Prostate gland (tissue), 2 donors: ENCODE measurements at regions not wholly inside any gene's neighbourhood (a gene's known extent, or its start where the extent isn't known, plus 50 kb on each side); places are given as distances from the start of the nearest gene placed in this dataset.
"Not testable (repeated sequence)": the region's sequence is repeated elsewhere in the genome, so short reads cannot be mapped to it uniquely, and the experiment has no call there.

Experiments
- DNase-seq: peaks from one replicate; pipeline ENCODE4 v3.0.0-alpha.2; 2019; ENCODE audit warnings: low spot score
- H3K27ac ChIP-seq, 2 donors: fragments of 200-600 bp; sonication (generic); 2 replicates each; pipeline ENCODE4 v1.5.1; 2017 to 2019
- H3K27me3 ChIP-seq: fragments of 200-600 bp; sonication (generic); replicated peaks from 2 replicates; pipeline ENCODE4 v1.5.1; 2019; ENCODE audit not compliant: insufficient read depth
- H3K36me3 ChIP-seq, 2 donors: fragments of 200-600 bp; sonication (generic); 1 replicate in 1 of 2; 2 replicates in 1 of 2; pipeline versions ENCODE4 v1.5.1 to v1.8.1; 2017 to 2019
- H3K4me1 ChIP-seq: fragments of 200-600 bp; sonication (generic); replicated peaks from 2 replicates; pipeline ENCODE4 v1.5.1; 2019
- H3K4me3 ChIP-seq, 2 donors: fragments of 200-600 bp; sonication (generic); 2 replicates each; pipeline ENCODE4 v1.5.1; 2017 to 2019
- H3K9me3 ChIP-seq: fragments of 200-600 bp; sonication (generic); 2 replicates; pipeline ENCODE4 v1.5.1; 2017
- CTCF ChIP-seq, 4 experiments: fragments of 200-600 bp in 2 of 4; fragments of 450-650 bp in 2 of 4; sonication (generic) in 2 of 4; IDR thresholded peaks; 1 replicate in 3 of 4; 2 replicates in 1 of 4; pipeline ENCODE4 v1.5.1; 2016 to 2019; ENCODE audit warnings: antibody characterized with exemption in 4 of 4, mild to moderate bottlenecking in 2 of 4, moderate library complexity in 2 of 4
- POLR2A ChIP-seq: fragments of 450-650 bp; IDR thresholded peaks from one replicate; pipeline ENCODE4 v1.6.1; 2016; ENCODE audit warnings: antibody characterized with exemption, mild to moderate bottlenecking
- POLR2AphosphoS5 ChIP-seq: sonication (generic); formaldehyde crosslinking; IDR thresholded peaks from one replicate; pipeline ENCODE4 v1.6.1; 2017; ENCODE audit warnings: antibody characterized with exemption
- WGBS: methylation state at CpG from one replicate; pipeline ENCODE4 v1.1.5; 2018; 5-methylcytosine and 5-hydroxymethylcytosine counted together
- intact Hi-C: fragments of 100-400 bp; cut with DNase I; formaldehyde crosslinking; loops from one replicate; pipeline ENCODE4 v1.14.2; 2022

- DNase-seq, result no peak
- H3K4me1 ChIP-seq, result no peaks in the 10 kb centered on the region
- 90% methylated on average over 3 of the region's 3 CpGs for WGBS
- no peaks in the 10 kb centered on the region for H3K36me3 ChIP-seq
- intact Hi-C loops, result no loop called here
- H3K9me3 ChIP-seq, result no peaks in the 10 kb centered on the region
- no peak for TF ChIP-seq POLR2AphosphoS5
- TF ChIP-seq CTCF (IDR thresholded peaks at IDR 0.05), result no peak
- TF ChIP-seq POLR2A, result no peak
- H3K4me3 ChIP-seq, result no peak overlapping the region
- no peak overlapping the region for H3K27ac ChIP-seq
- no peaks in the 10 kb centered on the region for H3K27me3 ChIP-seq
These were observed 467.1 kb downstream of the SUCLG1 start for GRCh38 chr2:83991992-83992391.

DNA sequence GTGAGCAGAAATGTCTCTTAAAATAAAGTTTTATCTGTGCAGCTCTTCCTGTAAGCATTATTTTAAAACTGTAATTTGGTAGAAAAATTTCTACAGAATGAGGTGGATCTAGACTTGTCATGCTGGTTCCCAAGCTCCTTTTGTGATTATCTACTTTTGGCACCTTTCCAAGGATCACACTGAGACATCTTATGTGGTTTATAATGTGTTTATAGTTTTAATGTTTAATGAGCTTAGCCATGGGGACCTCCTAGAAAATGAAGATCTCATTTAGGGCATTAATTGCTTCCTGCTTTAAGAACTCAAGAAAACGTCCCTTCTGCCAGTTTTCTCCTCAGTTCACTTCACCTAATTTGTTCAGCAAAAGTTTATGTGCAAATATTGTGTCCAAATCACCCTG, 468.4 kb downstream of the SUCLG1 start:
- H3K27me3 ChIP-seq, result no peaks in the 10 kb centered on the region
- no peak overlapping the region for H3K27ac ChIP-seq
- no peaks in the 10 kb centered on the region for H3K36me3 ChIP-seq
- DNase-seq, result no peak
- intact Hi-C loops, result no loop called here
- no peaks in the 10 kb centered on the region for H3K4me1 ChIP-seq
- no peak overlapping the region for H3K4me3 ChIP-seq
- TF ChIP-seq CTCF (IDR thresholded peaks at IDR 0.05), result no peak
- no peak for TF ChIP-seq POLR2AphosphoS5
- TF ChIP-seq POLR2A, result no peak
- 11% methylated on average over 1 of the region's 1 CpG for WGBS
- H3K9me3 ChIP-seq, result no peaks in the 10 kb centered on the region

DNA sequence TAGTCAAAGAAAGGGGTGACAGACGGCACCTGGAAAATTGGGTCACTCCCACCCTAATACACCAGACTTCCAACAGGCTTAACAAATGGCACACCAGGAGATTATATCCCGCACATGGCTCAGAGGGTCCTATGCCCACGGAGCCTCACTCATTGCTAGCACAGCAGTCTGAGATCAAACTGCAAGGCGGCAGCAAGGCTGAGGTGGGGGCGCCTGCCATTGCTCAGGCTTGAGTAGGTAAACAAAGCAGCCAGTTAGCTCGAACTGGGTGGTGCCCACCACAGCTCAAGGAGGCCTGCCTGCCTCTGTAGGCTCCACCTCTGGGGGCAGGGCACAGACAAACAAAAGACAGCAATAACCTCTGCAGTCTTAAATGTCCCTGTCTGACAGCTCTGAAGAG, 482.5 kb downstream of the SUCLG1 start:
- H3K27ac ChIP-seq, H3K4me3 ChIP-seq, H3K36me3 ChIP-seq, DNase-seq, H3K4me1 ChIP-seq, H3K27me3 ChIP-seq, intact Hi-C loops, H3K9me3 ChIP-seq: not testable (repeated sequence)
- WGBS, result 89% methylated on average over 6 of the region's 6 CpGs

- Histone ChIP-seq H3K9me3 (no peaks in the 10 kb centered on the region), H3K27me3 (no peaks in the 10 kb centered on the region), H3K4me1 (no peaks in the 10 kb centered on the region), H3K27ac (no peak overlapping the region), H3K36me3 (no peaks in the 10 kb centered on the region), H3K4me3 (no peak overlapping the region)
- TF ChIP-seq CTCF (IDR thresholded peaks at IDR 0.05) (no peak), POLR2AphosphoS5 (no peak), POLR2A (no peak)
- 75% methylated on average over 3 of the region's 3 CpGs for WGBS
- DNase-seq, result no peak
- intact Hi-C loops, result no loop called here
These were observed 487.0 kb downstream of the SUCLG1 start for GRCh38 chr2:83972128-83972527.

DNA sequence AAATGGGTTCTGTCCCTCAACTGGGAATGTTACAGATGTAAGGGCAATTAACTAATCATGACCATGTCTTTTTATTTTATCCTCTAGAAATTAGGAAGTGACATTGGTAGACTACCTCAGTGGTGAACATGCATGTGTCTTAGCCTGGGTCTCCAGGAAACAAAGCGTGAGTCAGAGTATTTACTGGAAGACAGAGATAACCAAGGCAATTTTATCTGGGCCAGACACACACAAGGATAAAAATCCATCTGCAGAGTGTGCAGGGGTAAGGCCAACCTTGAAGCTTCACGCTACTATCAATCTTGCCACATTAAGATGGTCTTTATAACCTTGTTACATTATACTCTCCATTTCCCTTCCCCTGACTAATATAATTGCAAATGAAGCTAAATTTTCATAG, 487.5 kb downstream of the SUCLG1 start:
- Histone ChIP-seq H3K27ac (no peak overlapping the region), H3K36me3 (no peaks in the 10 kb centered on the region), H3K9me3 (no peaks in the 10 kb centered on the region), H3K4me3 (no peak overlapping the region), H3K4me1 (no peaks in the 10 kb centered on the region), H3K27me3 (no peaks in the 10 kb centered on the region)
- WGBS, result 86% methylated on average over 2 of the region's 2 CpGs
- DNase-seq, result no peak
- intact Hi-C loops, result no loop called here
- TF ChIP-seq CTCF (IDR thresholded peaks at IDR 0.05) (no peak), POLR2A (no peak), POLR2AphosphoS5 (no peak)
